ENCODE measurements at regions not wholly inside any gene's neighbourhood (a gene's known extent, or its start where the extent isn't known, plus 50 kb on each side); places are given as distances from the start of the nearest gene placed in this dataset.

- TF ChIP-seq, protein P1, sequence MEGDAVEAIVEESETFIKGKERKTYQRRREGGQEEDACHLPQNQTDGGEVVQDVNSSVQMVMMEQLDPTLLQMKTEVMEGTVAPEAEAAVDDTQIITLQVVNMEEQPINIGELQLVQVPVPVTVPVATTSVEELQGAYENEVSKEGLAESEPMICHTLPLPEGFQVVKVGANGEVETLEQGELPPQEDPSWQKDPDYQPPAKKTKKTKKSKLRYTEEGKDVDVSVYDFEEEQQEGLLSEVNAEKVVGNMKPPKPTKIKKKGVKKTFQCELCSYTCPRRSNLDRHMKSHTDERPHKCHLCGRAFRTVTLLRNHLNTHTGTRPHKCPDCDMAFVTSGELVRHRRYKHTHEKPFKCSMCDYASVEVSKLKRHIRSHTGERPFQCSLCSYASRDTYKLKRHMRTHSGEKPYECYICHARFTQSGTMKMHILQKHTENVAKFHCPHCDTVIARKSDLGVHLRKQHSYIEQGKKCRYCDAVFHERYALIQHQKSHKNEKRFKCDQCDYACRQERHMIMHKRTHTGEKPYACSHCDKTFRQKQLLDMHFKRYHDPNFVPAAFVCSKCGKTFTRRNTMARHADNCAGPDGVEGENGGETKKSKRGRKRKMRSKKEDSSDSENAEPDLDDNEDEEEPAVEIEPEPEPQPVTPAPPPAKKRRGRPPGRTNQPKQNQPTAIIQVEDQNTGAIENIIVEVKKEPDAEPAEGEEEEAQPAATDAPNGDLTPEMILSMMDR (IDR thresholded peaks at IDR 0.05): no peak
- no peak for TF ChIP-seq POLR2A (IDR thresholded peaks at IDR 0.05)
- intact Hi-C loops (cut with DNase I): loop anchor here in 2 of 10 donors (2.0 kb wide), 2 partner anchors 103 to 277 kb away; no protein-coding TSS in a partner anchor
- no peaks in the 10 kb centered on the region for H3K36me3 ChIP-seq
- no peak overlapping the region for H3K4me3 ChIP-seq
- H3K9me3 ChIP-seq: peaks cover 0 to 3% (median 0%) of the 10 kb centered on the region in 12 donors
- peak in 2 of 4 donors; percentile 17 to 29 for ATAC-seq
- DNase-seq: peak in 1 of 5 donors; percentile 63
- 76 to 79% (median 77%) methylated on average over 13 to 16 of the region's 19 CpGs for WGBS, 4 donors
- H3K4me1 ChIP-seq: no peaks in the 10 kb centered on the region
- H3K27me3 ChIP-seq: peaks cover 0 to 29% (median 0%) of the 10 kb centered on the region in 9 donors
- no peak overlapping the region for H3K27ac ChIP-seq
These were observed 365.1 kb upstream of the SFSWAP start for GRCh38 chr12:131345521-131346436.

- Histone ChIP-seq H3K9me3 (peaks cover 0 to 3% (median 0%) of the 10 kb centered on the region in 12 donors), H3K4me3 (no peak overlapping the region), H3K27me3 (peaks cover 0 to 29% (median 0%) of the 10 kb centered on the region in 9 donors), H3K27ac (no peak overlapping the region), H3K4me1 (no peaks in the 10 kb centered on the region), H3K36me3 (no peaks in the 10 kb centered on the region)
- no peak for DNase-seq
- TF ChIP-seq, protein P1 (IDR thresholded peaks at IDR 0.05): no peak
- no peak for TF ChIP-seq POLR2A (IDR thresholded peaks at IDR 0.05)
- ATAC-seq: no peak
- intact Hi-C loops (cut with DNase I): loop anchor here in 1 of 10 donors (2.0 kb wide), 1 partner anchor 276 kb away; no protein-coding TSS in a partner anchor
- 54 to 78% (median 58%) methylated on average over 9 to 17 of the region's 17 CpGs for WGBS, 4 donors
These were observed 364.1 kb upstream of the SFSWAP start for GRCh38 chr12:131346555-131347344.

DNA sequence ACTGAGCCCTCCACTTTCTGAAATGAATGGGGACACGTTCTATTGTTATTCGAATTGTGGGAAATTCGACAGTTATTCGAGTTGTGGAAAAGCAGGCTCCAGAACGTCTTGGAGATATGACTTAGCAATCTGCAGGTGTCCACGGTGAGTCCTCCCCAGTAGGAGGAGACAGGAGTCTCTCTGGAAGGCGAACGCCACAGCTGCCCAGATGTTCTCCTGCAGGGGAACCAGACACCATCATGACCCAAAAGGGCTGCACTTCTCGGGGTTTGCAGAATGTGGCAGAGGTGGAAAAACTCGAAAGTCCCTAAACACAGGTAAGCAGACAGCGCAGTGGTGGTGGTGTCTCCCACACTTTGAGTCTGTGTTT is 363.6 kb upstream of the SFSWAP start:
- intact Hi-C loops (cut with DNase I): loop anchor here in 1 of 10 donors (2.0 kb wide), 1 partner anchor 275 kb away; no protein-coding TSS in a partner anchor
- peaks cover 0 to 29% (median 0%) of the 10 kb centered on the region in 9 donors for H3K27me3 ChIP-seq
- TF ChIP-seq POLR2A (IDR thresholded peaks at IDR 0.05): no peak
- TF ChIP-seq, protein P1 (IDR thresholded peaks at IDR 0.05): no peak

More for the DNA sequence above, 363.6 kb upstream of the SFSWAP start:
- no peak overlapping the region for H3K4me3 ChIP-seq
- H3K36me3 ChIP-seq: no peaks in the 10 kb centered on the region
- no peak overlapping the region for H3K27ac ChIP-seq
- DNase-seq (no peak), ATAC-seq (no peak)
- no peaks in the 10 kb centered on the region for H3K4me1 ChIP-seq
- peaks cover 0 to 3% (median 0%) of the 10 kb centered on the region in 12 donors for H3K9me3 ChIP-seq
- 76 to 83% (median 79%) methylated on average over 11 of the region's 11 CpGs for WGBS, 4 donors
